GM19099 (cell line): ENCODE measurements at regions not wholly inside any gene's neighbourhood (a gene's known extent, or its start where the extent isn't known, plus 50 kb on each side); places are given as distances from the start of the nearest gene placed in this dataset.

Experiments
- POLR2A ChIP-seq: IDR thresholded peaks from 3 replicates; pipeline ENCODE4 v1.6.1; 2011; ENCODE audit warnings: low read depth; ENCODE audit not compliant: insufficient read length; ENCODE audit errors: extremely low read depth

- no peak for TF ChIP-seq POLR2A
Observed at GRCh38 chr10:110413903-110414547, 83.7 kb upstream of the DUSP5 start.

- peak; percentile 54 for TF ChIP-seq POLR2A
Observed at GRCh38 chr10:110414548-110415309, 83.0 kb upstream of the DUSP5 start.

- TF ChIP-seq POLR2A = no peak
Observed at GRCh38 chr10:110415809-110416208, 81.9 kb upstream of the DUSP5 start.

DNA sequence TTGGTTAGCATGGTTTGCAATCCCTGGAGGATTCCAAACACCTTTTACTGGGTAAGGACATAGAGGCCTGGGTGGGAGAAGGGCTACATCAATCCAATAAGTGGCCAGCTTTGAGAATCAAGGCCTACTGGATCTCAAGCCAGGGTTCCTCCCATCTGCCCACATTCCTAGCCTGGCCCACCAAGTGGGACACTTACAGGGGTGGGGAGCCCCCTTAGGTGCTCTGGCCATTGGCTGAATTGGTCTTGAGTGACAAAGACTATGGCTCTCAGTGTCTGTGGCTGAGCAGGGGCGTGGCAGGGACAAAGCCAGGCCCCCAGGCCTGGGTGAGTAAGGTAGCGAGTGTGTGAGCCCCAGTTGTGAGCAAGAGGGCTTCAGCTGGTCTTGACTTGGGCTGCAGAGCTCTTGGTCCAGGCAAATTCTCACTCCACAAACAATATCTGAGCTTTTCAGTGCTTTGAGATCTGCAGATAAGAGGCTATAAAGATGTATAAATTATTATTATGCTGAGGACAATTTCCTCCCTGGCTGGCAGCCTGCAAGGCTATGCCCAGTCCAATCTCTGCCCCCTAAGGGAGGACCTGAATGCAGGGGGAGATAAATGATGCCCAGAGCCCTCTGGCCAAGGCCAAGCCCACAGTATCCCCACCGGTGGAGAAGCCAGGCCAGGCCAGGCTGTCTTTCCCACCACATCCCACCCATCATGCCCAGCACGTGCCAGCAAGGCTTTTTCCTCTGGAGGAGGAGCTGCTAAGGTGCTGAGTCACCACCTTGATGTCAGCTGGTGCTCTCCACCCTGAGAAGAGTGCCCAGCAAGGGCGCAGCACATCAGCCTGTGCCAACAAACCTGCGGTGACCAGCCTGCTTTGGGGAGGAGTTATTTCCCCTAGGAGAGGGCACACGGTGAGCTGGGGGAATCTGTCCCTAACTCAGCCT lies 80.7 kb upstream of the DUSP5 start:
- TF ChIP-seq POLR2A = no peak

GRCh38 chr10:110418218-110418617 lies 79.5 kb upstream of the DUSP5 start:
- no peak for TF ChIP-seq POLR2A

DNA sequence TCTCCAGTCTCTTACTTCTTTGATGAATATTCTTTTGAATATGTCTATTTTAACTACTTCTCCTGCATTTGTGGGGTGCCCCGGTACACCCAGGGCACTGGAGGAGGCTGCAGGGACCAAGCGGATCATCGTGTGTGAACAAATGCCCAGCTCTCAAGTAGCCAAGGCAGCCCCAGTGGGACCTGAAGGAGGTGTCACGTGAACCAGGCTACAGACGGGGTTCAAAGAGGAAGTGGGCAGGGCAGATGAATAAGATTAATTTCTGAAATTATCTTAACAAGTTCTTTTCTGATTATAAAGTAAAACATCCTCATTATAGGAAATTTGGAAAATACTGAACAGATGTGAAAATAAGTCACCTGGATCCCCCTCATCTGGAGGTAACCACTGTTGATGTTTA lies 78.4 kb upstream of the DUSP5 start:
- no peak for TF ChIP-seq POLR2A

GRCh38 chr10:110420401-110421193 lies 77.1 kb upstream of the DUSP5 start:
- TF ChIP-seq POLR2A = no peak

DNA sequence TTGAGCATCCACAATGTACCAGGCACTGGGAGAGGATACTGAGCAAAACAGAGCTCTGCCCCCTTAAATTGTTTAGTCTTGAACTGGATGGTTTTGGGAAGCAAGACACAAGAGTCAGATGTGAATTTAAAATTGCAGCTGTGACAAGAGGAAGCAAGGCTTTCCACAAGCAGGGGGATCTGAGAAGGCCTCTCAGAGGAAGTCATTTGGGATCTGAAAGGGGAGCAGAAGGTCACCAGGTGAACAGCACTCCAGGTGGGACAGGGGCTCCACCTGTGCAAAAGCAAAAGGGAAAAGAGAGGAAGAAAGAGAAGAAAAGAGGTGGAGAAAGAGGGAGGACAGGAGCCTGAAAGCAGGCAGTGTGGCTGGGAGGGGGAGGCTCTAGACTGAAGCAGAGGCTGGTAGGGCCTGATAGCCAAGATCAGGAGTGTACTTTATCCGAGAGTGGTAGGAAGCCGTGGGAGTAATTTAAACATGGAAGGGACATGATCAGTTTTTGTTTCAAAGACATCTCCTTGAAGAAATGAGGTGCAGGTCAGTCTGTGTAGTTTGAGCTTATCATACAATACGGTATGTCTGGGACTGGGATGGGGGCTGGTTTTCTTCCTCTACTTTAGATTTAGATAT lies 76.1 kb upstream of the DUSP5 start:
- no peak for TF ChIP-seq POLR2A

DNA sequence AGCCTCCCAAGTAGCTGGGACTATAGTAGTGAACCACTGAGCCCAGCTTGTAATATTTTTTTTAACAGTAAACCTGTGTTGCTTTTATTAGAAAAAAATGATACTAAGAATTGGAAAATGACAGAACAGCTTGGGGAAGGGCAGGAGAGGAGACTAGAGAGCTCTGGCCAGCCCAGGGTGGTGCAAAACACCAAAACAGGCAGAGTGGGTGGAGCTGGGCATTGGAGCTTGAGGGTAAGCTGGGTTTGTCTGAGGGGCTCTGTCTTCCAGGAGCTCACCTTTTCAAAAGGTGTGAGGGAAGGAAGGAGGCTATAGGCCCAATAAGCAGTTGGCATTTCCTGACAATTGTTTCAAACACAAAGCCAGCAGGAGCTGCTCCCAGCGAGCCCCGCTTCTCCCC lies 75.2 kb upstream of the DUSP5 start:
- TF ChIP-seq POLR2A = no peak

DNA sequence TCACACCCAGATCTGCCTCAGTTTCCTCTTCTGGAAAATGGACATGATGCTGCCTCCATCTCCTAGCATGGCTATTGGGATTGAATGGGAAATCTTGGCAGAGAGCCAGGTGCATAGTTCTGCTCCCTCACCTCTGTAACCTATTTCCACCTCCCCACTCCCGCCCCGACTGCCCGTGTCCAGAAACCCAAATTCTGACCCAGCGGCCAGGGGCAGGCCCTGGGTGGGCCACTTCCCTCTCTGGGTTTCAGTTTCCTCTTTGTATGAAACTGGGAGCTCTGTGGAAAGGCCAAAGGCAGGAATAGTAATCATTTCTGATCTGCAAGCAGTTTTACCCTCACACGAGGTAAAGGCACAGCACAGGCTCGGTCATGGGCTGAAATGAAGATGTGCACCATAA lies 74.1 kb upstream of the DUSP5 start:
- no peak for TF ChIP-seq POLR2A

GRCh38 chr10:110425684-110426293 lies 71.9 kb upstream of the DUSP5 start:
- TF ChIP-seq POLR2A = no peak

DNA sequence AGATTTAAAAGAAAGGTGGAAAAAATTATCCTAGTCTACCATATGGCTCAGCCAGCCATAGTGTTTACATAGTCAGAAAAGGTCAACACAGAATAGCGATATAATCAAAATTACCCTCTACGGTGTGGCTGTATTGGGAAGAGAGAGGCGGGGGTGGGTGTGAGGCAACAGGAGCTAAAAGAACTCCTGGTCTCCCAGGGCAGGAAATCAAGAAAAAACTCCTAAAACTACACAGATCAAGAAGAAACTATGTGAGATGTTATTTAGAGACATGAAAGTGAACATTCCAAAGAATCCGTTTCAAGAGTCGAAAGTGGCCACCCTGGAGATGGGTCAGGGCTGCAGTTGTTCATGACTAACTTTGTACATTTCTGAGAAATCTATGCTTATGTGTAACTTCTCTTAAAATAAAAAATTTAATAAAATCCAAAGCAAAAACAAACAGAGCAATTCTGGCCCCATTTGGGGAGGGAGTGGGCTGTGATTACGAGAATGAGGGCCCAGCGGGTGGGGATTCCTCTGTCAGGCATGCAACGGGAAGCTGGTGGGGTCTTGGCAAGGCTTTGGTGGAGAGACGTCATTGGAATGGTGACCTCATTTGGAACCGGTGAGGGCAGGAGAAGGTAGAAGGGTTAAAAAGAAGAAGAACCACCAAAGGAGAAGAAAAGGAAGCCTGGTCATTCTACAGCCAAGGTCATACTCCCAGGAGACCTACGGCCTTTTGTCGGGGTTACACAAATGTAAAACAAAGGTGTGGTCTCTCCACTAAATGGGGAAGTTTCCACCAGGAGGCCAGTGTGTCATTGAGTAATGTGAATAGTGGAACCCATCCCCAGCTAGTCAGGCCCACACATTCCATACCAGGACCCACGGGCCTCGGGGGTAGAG lies 71.2 kb upstream of the DUSP5 start:
- TF ChIP-seq POLR2A = no peak

DNA sequence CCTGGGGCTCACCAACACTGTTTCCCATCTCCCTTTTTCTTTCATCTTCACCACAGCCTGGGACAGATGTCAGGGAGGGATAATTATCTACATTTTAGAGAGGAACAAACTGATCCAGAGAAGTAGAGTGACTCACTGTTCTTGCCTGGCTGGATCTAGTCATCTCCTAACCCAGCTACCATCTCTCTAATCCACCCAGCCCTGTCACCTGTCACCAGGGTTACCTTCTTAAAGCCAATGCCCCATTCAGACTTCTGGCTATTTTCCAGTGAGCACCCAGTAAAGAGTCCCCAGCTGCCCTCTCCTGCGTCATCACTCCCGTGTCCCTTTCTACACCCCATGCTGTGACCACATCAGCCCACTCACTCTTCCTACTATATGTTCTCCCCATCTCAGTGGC lies 68.4 kb upstream of the DUSP5 start:
- no peak for TF ChIP-seq POLR2A
